HFFc6 (cell line): ENCODE measurements at regions not wholly inside any gene's neighbourhood (a gene's known extent, or its start where the extent isn't known, plus 50 kb on each side); places are given as distances from the start of the nearest gene placed in this dataset.

Experiments used
- DNase-seq: peaks from one replicate; pipeline ENCODE4 v3.0.0-alpha.2; 2018
- H3K27ac Mint-ChIP-seq: 2 replicates; pipeline ENCODE4 v1.8.0; 2020; ENCODE audit warnings: mild to moderate bottlenecking, mixed read lengths
- H3K27me3 Mint-ChIP-seq: 2 replicates; pipeline ENCODE4 v1.8.0; 2021; ENCODE audit warnings: mild to moderate bottlenecking, moderate library complexity, mixed read lengths; ENCODE audit not compliant: insufficient read depth
- H3K36me3 Mint-ChIP-seq: 2 replicates; pipeline ENCODE4 v1.8.0; 2021; ENCODE audit warnings: low read depth, mixed read lengths
- H3K4me1 Mint-ChIP-seq: 2 replicates; pipeline ENCODE4 v1.8.0; 2020; ENCODE audit warnings: low read depth, mixed read lengths
- H3K4me3 Mint-ChIP-seq: 2 replicates; pipeline ENCODE4 v1.8.0; 2020; ENCODE audit warnings: mild to moderate bottlenecking, moderate library complexity, mixed read lengths
- H3K9me3 Mint-ChIP-seq: 2 replicates; pipeline ENCODE4 v1.8.0; 2020; ENCODE audit warnings: mild to moderate bottlenecking, mixed read lengths
- CTCF ChIP-seq: fragments of 200-600 bp; sonication (generic); IDR thresholded peaks from 2 replicates; pipeline ENCODE4 v1.5.0; 2021; ENCODE audit warnings: antibody characterized with exemption, mild to moderate bottlenecking

GRCh38 chr10:111142092-111142768 is 65.4 kb downstream of the ADRA2A start:
- Mint-ChIP-seq H3K27ac (no peak overlapping the region), H3K27me3 (no peaks in the 10 kb centered on the region; the same call in 1 of the 2 replicates), H3K4me1 (no peaks in the 10 kb centered on the region), H3K36me3 (no peaks in the 10 kb centered on the region), H3K4me3 (no peak overlapping the region), H3K9me3 (peaks cover 7% of the 10 kb centered on the region)
- DNase-seq, result no peak
- TF ChIP-seq CTCF, result no peak

DNA sequence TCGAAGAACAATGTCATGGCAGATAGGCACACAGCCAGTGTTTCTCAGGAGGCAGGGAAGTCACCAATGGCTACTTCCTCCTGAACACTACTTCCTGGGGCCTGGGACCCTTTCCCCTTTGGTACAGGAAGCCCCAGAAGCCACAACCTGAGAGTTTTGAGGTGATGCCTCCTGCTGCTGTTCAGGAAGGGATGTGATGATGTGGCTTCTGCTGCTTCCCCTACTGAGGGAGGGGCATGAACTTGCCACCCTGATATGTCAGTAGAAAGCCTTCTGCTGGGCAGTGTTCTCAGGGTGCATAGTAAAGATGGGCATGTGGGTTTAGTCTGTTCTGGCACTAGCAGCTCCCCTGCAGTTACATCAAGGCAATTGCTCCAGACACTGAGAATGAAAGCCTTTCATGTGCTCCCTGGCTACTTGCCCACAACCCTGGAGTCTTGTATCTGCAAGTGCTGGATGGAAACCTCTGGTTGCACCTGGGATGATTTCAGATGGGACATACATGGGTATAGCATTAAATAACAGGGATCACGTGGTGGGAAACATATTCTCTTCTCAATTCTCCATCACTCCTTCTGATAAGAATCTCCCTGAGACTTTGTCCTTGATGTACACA is 69.3 kb downstream of the ADRA2A start:
- no peak for DNase-seq
- Mint-ChIP-seq H3K9me3 (peaks cover 14% of the 10 kb centered on the region), H3K36me3 (no peaks in the 10 kb centered on the region), H3K27ac (no peak overlapping the region), H3K4me3 (no peak overlapping the region), H3K27me3 (no peaks in the 10 kb centered on the region; the same call in 1 of the 2 replicates), H3K4me1 (no peaks in the 10 kb centered on the region)
- TF ChIP-seq CTCF, result no peak

GRCh38 chr10:111148025-111148424 is 71.2 kb downstream of the ADRA2A start:
- TF ChIP-seq CTCF, result no peak
- H3K4me3 Mint-ChIP-seq, result no peak overlapping the region
- H3K36me3 Mint-ChIP-seq, result no peaks in the 10 kb centered on the region
- no peak overlapping the region for H3K27ac Mint-ChIP-seq
- H3K27me3 Mint-ChIP-seq, result no peaks in the 10 kb centered on the region; the same call in 1 of the 2 replicates
- peaks cover 14% of the 10 kb centered on the region for H3K9me3 Mint-ChIP-seq
- DNase-seq, result no peak
- H3K4me1 Mint-ChIP-seq, result no peaks in the 10 kb centered on the region

- H3K4me1 Mint-ChIP-seq, result no peaks in the 10 kb centered on the region
- H3K4me3 Mint-ChIP-seq, result no peak overlapping the region
- H3K27ac Mint-ChIP-seq, result no peak overlapping the region
- no peaks in the 10 kb centered on the region; the same call in 1 of the 2 replicates for H3K27me3 Mint-ChIP-seq
- DNase-seq, result no peak
- no peak for TF ChIP-seq CTCF
- no peaks in the 10 kb centered on the region for H3K36me3 Mint-ChIP-seq
- H3K9me3 Mint-ChIP-seq, result peaks cover 14% of the 10 kb centered on the region
These were observed 71.6 kb downstream of the ADRA2A start for GRCh38 chr10:111148440-111148839.

DNA sequence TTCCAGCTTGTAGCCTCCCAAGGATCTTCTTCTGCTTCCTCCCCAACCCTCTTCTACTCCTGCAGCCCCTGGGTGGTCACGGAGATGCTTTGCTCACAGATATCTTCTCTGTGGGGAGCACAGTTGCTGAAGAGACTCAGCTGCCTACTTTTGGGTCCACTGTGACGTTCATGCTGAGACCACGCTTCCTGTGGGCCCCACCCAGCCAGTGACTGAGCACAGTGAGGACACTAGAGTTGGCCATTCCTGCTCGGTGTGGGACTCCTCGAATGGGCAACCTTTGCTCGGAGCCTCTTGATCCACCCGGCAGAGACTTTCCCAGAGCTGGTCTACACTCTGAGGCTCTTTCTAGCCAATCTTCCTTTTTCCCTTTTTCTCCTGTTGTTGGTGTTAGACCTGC is 73.9 kb downstream of the ADRA2A start:
- no peaks in the 10 kb centered on the region for H3K36me3 Mint-ChIP-seq
- H3K4me3 Mint-ChIP-seq, result no peak overlapping the region
- H3K27me3 Mint-ChIP-seq, result no peaks in the 10 kb centered on the region; the same call in 1 of the 2 replicates
- no peak overlapping the region for H3K27ac Mint-ChIP-seq
- DNase-seq, result no peak
- H3K9me3 Mint-ChIP-seq, result peaks cover 10% of the 10 kb centered on the region
- TF ChIP-seq CTCF, result no peak
- no peaks in the 10 kb centered on the region for H3K4me1 Mint-ChIP-seq
